HCT116 (cell line): ENCODE measurements at regions not wholly inside any gene's neighbourhood (a gene's known extent, or its start where the extent isn't known, plus 50 kb on each side); places are given as distances from the start of the nearest gene placed in this dataset.

ENCODE experiments used
- ATAC-seq: fragments of 200-7000 bp; cut with Tn5 transposase; 2 replicates; pipeline ENCODE4 v1.9.1; 2020; ENCODE audit warnings: mild to moderate bottlenecking, moderate library complexity
- BruUV-seq: library from RNA; stranded (reverse); fragments of 400-500 nt; replicated peaks from 2 replicates; lab custom pipeline; 2021; lab: Mats Ljungman, UMichigan
- CTCF ChIA-PET: fragments of 300-600 bp; sonication (Branson Sonifier 250); formaldehyde crosslinking; loops from one replicate; lab custom pipeline; 2021; ENCODE audit warnings: antibody characterized with exemption; lab: Charles Lee
- POLR2A ChIA-PET: fragments of 300-600, 350-600 bp; sonication (Branson Sonifier 250); formaldehyde crosslinking; loops from one replicate; lab custom pipeline; 2021; ENCODE audit warnings: antibody characterized with exemption; lab: Charles Lee
- RAD21 ChIA-PET, 2 experiments: fragments of 300-600 bp; sonication (Branson Sonifier 250); formaldehyde crosslinking; loops; one replicate each; lab custom pipeline; 2023; ENCODE audit warnings: low total read pairs in 2 of 2; ENCODE audit not compliant: uncharacterized antibody in 2 of 2, unreplicated experiment in 2 of 2, low non-redundant PET in 1 of 2; lab: Charles Lee
- DNase-seq: peaks from one replicate; pipeline ENCODE4 v3.0.0-alpha.2; 2010; ENCODE audit warnings: low read depth, low spot score
- H2AFZ ChIP-seq: fragments of 200-600 bp; shearing (Covaris generic), sonication (generic); 2 replicates; pipeline ENCODE4 v1.6.1; 2017; ENCODE audit warnings: low read depth, mixed run types, mixed read lengths, antibody characterized with exemption, low read length; ENCODE audit not compliant: poor library complexity, severe bottlenecking
- H3K27ac ChIP-seq: 2 replicates; pipeline ENCODE4 v1.5.1; 2012; ENCODE audit warnings: low read depth, low read length
- H3K27me3 ChIP-seq: fragments of 200-600 bp; sonication (generic); 2 replicates; pipeline ENCODE4 v1.6.1; 2016; ENCODE audit warnings: mixed run types, low read length, mixed read lengths; ENCODE audit not compliant: insufficient read depth
- H3K36me3 ChIP-seq, 2 experiments: fragments of 200-500 bp in 1 of 2; fragments of 200-600 bp in 1 of 2; sonication (Bioruptor generic) in 1 of 2; sonication (generic) in 1 of 2; 2 replicates each; pipeline versions ENCODE4 v1.5.1 to v1.6.1; 2014 to 2016; ENCODE audit warnings: low read length in 2 of 2, inconsistent platforms in 1 of 2, mixed read lengths in 1 of 2, mixed run types in 1 of 2; ENCODE audit not compliant: insufficient read depth in 2 of 2, control insufficient read depth in 1 of 2
- H3K4me1 ChIP-seq, 2 experiments: fragments of 200-600 bp in 1 of 2; sonication (generic) in 1 of 2; 2 replicates each; pipeline versions ENCODE4 v1.5.1 to v1.6.1; 2012 to 2017; ENCODE audit warnings: low read length in 2 of 2, inconsistent platforms in 1 of 2, mild to moderate bottlenecking in 1 of 2, mixed read lengths in 1 of 2, mixed run types in 1 of 2, moderate library complexity in 1 of 2; ENCODE audit not compliant: insufficient read depth in 2 of 2, control insufficient read depth in 1 of 2
- H3K4me2 ChIP-seq: fragments of 200-600 bp; sonication (generic); 2 replicates; pipeline ENCODE4 v1.6.1; 2017; ENCODE audit warnings: mixed run types, low read length, mixed read lengths
- H3K4me3 ChIP-seq, 2 experiments: fragments of 200-600 bp in 1 of 2; sonication (generic) in 1 of 2; replicated peaks in 1 of 2; 2 replicates each; pipeline ENCODE4 v1.5.1; 2011 to 2016; ENCODE audit warnings: low read length in 2 of 2, control low read depth in 1 of 2, low read depth in 1 of 2, mild to moderate bottlenecking in 1 of 2, mixed read lengths in 1 of 2, mixed run types in 1 of 2
- H3K79me2 ChIP-seq: fragments of 200-600 bp; sonication (generic); 2 replicates; pipeline ENCODE4 v1.6.1; 2017; ENCODE audit warnings: mild to moderate bottlenecking, mixed run types, low read length, moderate library complexity, mixed read lengths; ENCODE audit not compliant: insufficient read depth
- H3K9ac ChIP-seq: fragments of 200-600 bp; sonication (generic); 2 replicates; pipeline ENCODE4 v1.6.1; 2016; ENCODE audit warnings: low read length, mixed read lengths
- H3K9me2 ChIP-seq: fragments of 200-600 bp; sonication (generic), shearing (Covaris generic); 2 replicates; pipeline ENCODE4 v1.6.1; 2017; ENCODE audit warnings: mixed run types, mild to moderate bottlenecking, moderate library complexity; ENCODE audit not compliant: insufficient read depth
- H3K9me3 ChIP-seq, 2 experiments: fragments of 200-500 bp in 1 of 2; fragments of 200-600 bp in 1 of 2; sonication (Bioruptor generic) in 1 of 2; sonication (generic) in 1 of 2; 2 replicates each; pipeline ENCODE4 v1.6.1; 2014 to 2017; ENCODE audit warnings: low read length in 2 of 2, mixed read lengths in 2 of 2, inconsistent platforms in 1 of 2, low read depth in 1 of 2, mild to moderate bottlenecking in 1 of 2, mixed run types in 1 of 2, moderate library complexity in 1 of 2; ENCODE audit not compliant: control insufficient read depth in 1 of 2, insufficient read depth in 1 of 2
- H4K20me1 ChIP-seq: fragments of 200-600 bp; sonication (generic), shearing (Covaris generic); 2 replicates; pipeline ENCODE4 v1.6.1; 2017; ENCODE audit warnings: mixed run types, mild to moderate bottlenecking, moderate library complexity; ENCODE audit not compliant: insufficient read depth
- CBX3 ChIP-seq: IDR thresholded peaks from 2 replicates; pipeline ENCODE4 v1.6.1; 2012; ENCODE audit warnings: low read depth
- CEBPB ChIP-seq: IDR thresholded peaks from 2 replicates; pipeline ENCODE4 v1.6.1; 2012; ENCODE audit warnings: low read depth
- EGR1 ChIP-seq: IDR thresholded peaks from 2 replicates; pipeline ENCODE4 v1.6.1; 2012; ENCODE audit warnings: low read depth
- ELF1 ChIP-seq: IDR thresholded peaks from 2 replicates; pipeline ENCODE4 v1.6.1; 2012; ENCODE audit warnings: low read depth, borderline replicate concordance
- EZH2 ChIP-seq: fragments of 200-600 bp; sonication (generic); IDR thresholded peaks from 2 replicates; pipeline ENCODE4 v1.6.1; 2017; ENCODE audit warnings: antibody characterized with exemption, mixed run types
- FOSL1 ChIP-seq: IDR thresholded peaks from 2 replicates; pipeline ENCODE4 v1.6.1; 2012; ENCODE audit warnings: low read depth
- MAX ChIP-seq: IDR thresholded peaks from 2 replicates; pipeline ENCODE4 v1.6.1; 2012
- POLR2A ChIP-seq: IDR thresholded peaks from 2 replicates; pipeline ENCODE4 v1.7.0; 2011; ENCODE audit warnings: borderline replicate concordance; ENCODE audit not compliant: insufficient read depth, insufficient read length; ENCODE audit errors: extremely low read depth
- RAD21 ChIP-seq: IDR thresholded peaks from 2 replicates; pipeline ENCODE4 v1.6.1; 2012; ENCODE audit warnings: low read depth, mild to moderate bottlenecking
- REST ChIP-seq: IDR thresholded peaks from 2 replicates; pipeline ENCODE4 v1.6.1; 2012; ENCODE audit warnings: low read depth
- SIN3A ChIP-seq: IDR thresholded peaks from 2 replicates; pipeline ENCODE4 v1.6.1; 2012; ENCODE audit warnings: low read depth
- SP1 ChIP-seq: IDR thresholded peaks from 2 replicates; pipeline ENCODE4 v1.6.1; 2012; ENCODE audit warnings: low read depth
- SRF ChIP-seq: IDR thresholded peaks from 2 replicates; pipeline ENCODE4 v1.6.1; 2012; ENCODE audit warnings: low read depth
- TCF7L2 ChIP-seq: IDR thresholded peaks from 2 replicates; pipeline ENCODE4 v1.7.0; 2011; ENCODE audit warnings: borderline replicate concordance, inconsistent platforms; ENCODE audit not compliant: insufficient read depth, insufficient read length; ENCODE audit errors: extremely low read depth
- YY1 ChIP-seq: IDR thresholded peaks from 2 replicates; pipeline ENCODE4 v1.6.1; 2011; ENCODE audit warnings: low read length, low read depth, moderate library complexity, mild to moderate bottlenecking; ENCODE audit not compliant: insufficient replicate concordance; ENCODE audit errors: extremely low read depth
- ZBTB33 ChIP-seq: IDR thresholded peaks from 2 replicates; pipeline ENCODE4 v1.6.1; 2011; ENCODE audit warnings: mild to moderate bottlenecking, low read length, moderate library complexity; ENCODE audit not compliant: insufficient replicate concordance; ENCODE audit errors: extremely low read depth
- ZNF274 ChIP-seq: fragments of 200-500 bp; sonication (Bioruptor generic); IDR thresholded peaks from 2 replicates; pipeline ENCODE4 v1.6.1; 2014; ENCODE audit warnings: mild to moderate bottlenecking, low read depth, low read length, inconsistent platforms
- intact Hi-C: fragments of 100-400 bp; cut with micrococcal nuclease; formaldehyde crosslinking; loops from 2 replicates; pipeline ENCODE4 v1.10.0; 2022

- TF ChIP-seq MAX (no peak), RAD21 (no peak), POLR2A (no peak), TCF7L2 (no peak), YY1 (no peak), SRF (no peak), ZBTB33 (no peak), SIN3A (no peak), EGR1 (no peak), FOSL1 (no peak), CBX3 (no peak), ELF1 (no peak), ZNF274 (no peak)
Observed at GRCh38 chr20:53657732-53658131, 64.1 kb upstream of the ZNF217 start (continued).

GRCh38 chr20:53657279-53657678 is 63.6 kb upstream of the ZNF217 start:
- H3K4me3 ChIP-seq = no peak overlapping the region
- no TSS peak for BruUV-seq
- no peaks in the 10 kb centered on the region for H3K9me3 ChIP-seq
- no peak overlapping the region for H3K4me2 ChIP-seq
- ChIA-PET CTCF (interaction anchor here (0.7 kb wide), 1 partner anchor 63 kb away, joined by 4 read pairs; no protein-coding TSS in a partner anchor), RAD21 (no interaction called here), POLR2A (no interaction called here)
- no peak overlapping the region for H3K9ac ChIP-seq
- H3K9me2 ChIP-seq = no peaks in the 10 kb centered on the region
- H4K20me1 ChIP-seq = no peaks in the 10 kb centered on the region
- intact Hi-C loops = no loop called here
- H2AFZ ChIP-seq = peak overlapping the region; percentile 84
- no peak for TF ChIP-seq EGR1
- TF ChIP-seq REST = no peak
- no peak for TF ChIP-seq CEBPB
- no peak for TF ChIP-seq EZH2
- no peak for TF ChIP-seq SP1
- TF ChIP-seq RAD21 = no peak
- no peak for TF ChIP-seq CBX3
- no peak for TF ChIP-seq ZBTB33
- TF ChIP-seq ELF1 = no peak
- H3K79me2 ChIP-seq = no peaks in the 10 kb centered on the region
- no peaks in the 10 kb centered on the region for H3K27me3 ChIP-seq
- ATAC-seq = no peak
- H3K36me3 ChIP-seq = no peaks in the 10 kb centered on the region
- DNase-seq = no peak
- H3K4me1 ChIP-seq = peaks cover 8 to 26% of the 10 kb centered on the region in 2 experiments; a peak in 3 of 4 replicates
- no peak overlapping the region for H3K27ac ChIP-seq
